ENCODE measurements at regions not wholly inside any gene's neighbourhood (a gene's known extent, or its start where the extent isn't known, plus 50 kb on each side); places are given as distances from the start of the nearest gene placed in this dataset.
A peak's percentile ranks its signal among the peaks of the same experiment; 100 is the strongest.
"Not testable (repeated sequence)": the region's sequence is repeated elsewhere in the genome, so short reads cannot be mapped to it uniquely, and the experiment has no call there.

- no peak for DNase-seq
These were observed 231.6 kb upstream of the MYLIP start for GRCh38 chr6:15897063-15897876.

DNA sequence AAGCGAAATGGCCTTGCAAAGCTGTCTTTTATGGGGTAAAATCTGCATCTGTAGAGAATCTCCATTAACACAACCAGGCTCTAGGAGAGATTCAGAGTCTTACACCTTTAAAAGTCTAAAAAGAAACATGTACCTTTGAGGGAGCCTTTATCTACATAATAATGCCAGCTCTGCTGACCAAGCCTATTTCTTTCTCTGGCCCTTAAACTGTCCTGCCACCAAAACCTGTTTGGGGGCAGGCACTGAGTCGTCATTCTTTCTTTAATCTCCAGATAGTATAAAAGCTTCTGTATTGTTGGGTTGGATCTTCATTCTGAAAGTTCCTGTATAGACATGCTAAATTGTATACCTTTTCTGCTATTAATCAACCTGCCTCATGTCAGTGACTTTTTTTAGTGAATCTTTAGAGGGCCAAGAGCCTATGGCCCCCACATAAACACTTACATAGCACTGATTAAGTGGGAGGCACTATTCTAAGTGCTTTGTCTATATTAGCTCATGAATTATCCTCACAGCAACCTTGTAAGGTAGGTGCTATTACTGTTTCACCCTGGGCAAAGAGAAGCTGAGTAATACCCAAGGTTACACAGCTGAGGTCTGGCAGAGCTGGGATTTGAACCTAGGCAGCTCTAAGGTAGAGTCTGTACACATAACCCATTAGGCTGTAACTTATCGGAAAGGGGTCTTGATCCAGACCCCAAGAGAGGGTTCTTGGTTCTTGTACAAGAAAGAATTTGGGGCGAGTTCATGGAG, 232.3 kb upstream of the DTNBP1 start:
- no peak for DNase-seq

DNA sequence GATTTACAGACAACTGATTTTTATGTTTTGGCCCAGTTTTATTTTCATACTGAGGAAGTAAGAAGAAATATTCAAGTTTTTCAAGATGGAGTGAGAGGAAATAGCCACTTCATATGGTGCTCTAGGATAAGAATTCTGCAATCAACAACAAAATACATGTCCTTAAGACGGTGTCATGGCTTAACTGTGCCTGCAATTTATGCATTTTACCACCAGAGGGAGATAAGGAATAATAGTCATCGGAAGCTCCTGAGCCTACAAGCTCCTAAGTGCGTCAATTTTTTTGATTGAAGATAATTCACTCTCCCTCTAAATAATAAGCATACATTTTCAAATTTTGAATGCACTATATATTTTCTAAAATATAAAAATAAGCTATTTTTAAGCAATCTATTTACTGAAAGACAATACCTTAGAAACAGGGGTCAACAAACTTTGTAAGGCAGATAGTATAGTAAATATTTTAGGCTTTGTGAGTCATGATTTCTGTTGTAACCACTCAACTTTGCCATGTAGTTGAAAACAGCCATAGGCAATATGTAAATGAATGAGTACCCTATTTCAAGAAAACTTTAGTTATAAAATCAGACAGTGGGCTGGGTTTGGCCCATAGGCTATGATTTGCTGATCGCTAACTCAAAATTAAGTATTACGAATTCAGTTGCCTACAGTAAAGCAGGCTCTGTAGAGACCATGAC, 230.9 kb upstream of the DTNBP1 start:
- DNase-seq, result no peak

DNA sequence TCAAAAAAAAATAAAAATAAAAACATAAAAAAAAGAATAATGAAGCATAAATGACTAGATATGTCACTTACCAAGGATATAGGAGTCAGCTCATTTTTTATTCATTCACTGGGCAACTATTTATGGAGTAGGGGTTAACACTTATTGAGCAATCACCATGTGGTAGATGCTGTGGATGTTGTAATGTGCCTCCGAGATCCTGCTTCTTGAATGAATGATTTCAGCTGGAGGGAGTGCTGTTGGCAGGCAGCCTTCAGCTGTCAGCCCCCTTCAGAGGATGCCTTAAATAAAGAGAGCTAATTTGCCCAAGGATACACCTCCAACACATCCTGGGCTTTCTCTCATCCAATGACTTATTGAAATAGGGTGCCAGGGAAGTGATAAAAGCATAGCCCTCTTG, 229.5 kb upstream of the DTNBP1 start:
- DNase-seq, result no peak

DNA sequence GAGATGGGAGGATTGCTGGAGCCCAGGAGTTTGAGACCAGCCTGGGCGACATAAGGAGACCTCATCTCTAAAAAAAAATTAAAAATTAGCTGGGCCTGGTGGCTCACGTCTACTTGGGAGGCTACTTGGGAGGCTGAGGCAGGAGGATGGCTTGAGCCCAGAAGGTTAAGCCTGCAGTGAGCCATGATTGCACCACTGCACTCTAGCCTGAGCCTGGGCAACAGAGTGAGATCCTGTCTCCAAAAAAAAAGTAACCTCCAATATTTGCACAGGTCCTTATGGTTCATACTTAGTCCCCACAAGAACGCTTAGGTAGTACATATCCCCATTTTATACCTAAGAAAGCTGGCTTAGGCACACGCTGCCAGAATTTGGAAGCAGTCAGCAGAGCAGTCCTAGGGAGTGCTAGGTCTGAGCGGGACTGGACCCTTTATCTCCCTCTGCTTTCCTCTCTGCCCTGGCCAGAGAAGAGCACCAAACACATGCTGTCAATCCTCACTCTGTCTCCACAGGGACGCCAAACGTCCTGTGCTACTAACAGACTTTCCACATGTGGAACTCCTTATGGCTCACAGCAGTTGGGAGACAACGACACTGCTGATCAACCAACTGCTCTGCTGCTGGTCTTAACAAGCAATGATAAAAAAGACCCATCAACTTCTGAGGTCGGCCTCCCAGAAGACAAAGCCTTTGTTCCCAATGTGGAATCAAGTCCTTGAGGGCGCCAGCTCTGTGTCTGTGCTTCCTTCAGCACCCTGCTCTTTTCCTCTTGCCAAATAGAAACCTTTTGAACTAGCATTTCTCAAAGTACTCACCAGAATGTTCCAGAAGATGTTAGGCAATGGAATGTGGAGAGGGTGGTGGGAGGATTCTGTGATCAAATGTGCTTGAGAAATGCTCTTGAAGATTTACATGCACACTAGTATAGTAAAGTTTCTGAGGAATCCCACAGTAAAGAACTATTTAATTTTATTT, 226.3 kb upstream of the DTNBP1 start:
- no peak for DNase-seq

DNA sequence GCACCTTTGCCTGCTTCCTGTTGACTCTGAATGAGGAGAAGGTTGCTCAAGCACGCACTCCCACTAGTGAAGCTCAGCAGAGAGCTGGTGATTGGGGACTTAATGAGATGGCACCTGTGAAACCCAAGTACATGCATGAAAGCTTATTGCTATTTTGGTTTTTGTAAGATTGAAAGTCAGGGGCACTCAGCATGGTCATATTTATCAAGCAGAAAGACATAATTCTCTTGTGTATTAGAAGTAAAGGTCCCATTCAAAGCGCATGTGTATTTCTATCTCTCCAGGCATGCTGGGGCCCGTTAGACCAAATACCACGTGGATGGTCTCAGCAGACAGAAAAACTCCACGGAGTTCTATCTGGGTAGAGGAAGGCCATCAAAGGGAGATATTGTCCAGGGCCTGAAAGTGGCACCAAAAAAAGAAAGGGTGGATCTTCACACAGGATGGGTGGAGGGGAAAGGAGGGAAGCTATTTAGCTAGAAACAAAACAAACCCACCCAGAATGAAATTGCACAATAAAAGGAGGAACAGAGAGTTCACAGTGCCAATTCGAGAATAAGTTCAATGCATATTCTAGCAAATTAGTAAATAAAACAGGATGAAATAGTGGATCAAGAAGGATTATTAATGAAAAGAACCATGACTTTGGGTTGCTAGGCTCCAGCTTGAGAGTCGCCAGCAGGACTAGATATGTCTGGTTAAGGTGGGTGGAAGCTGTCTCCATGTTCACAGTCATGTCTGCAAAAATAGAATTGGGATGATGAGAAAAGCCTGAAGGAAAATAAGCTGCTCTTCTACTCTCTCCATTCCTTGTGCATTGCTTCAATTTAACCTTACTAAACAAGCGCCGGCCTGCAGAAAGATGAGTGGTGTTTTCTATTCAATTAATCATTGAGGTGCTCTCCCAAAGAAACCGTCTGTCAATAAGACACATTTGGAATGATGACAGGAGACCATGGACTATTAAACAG, 224.9 kb upstream of the DTNBP1 start:
- no peak for DNase-seq

DNA sequence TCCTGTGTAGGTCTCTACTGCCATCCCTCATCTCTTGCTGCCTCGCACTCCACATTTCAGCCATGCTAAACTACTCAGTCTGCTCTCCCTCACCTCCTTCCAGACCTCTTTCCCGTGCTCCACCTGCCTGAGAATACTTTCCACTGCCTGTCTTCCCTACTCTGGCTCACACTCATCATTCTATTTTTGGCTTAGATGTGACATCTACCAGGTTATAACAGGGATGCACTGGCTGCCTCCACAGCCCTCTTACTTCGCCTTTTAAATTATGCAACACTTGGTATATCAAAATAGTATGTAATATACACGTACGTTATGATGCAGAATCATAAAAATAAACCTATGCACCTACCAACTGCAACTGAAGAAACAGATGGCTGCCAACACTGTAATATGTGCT, 222.8 kb upstream of the DTNBP1 start:
- no peak for DNase-seq

GRCh38 chr6:15883593-15883992, 220.8 kb upstream of the DTNBP1 start:
- not testable (repeated sequence) for DNase-seq

- no peak for DNase-seq
These were observed 220.1 kb upstream of the DTNBP1 start for GRCh38 chr6:15882915-15883314.

- no peak for DNase-seq
These were observed 219.5 kb upstream of the DTNBP1 start for GRCh38 chr6:15882345-15882744.

DNA sequence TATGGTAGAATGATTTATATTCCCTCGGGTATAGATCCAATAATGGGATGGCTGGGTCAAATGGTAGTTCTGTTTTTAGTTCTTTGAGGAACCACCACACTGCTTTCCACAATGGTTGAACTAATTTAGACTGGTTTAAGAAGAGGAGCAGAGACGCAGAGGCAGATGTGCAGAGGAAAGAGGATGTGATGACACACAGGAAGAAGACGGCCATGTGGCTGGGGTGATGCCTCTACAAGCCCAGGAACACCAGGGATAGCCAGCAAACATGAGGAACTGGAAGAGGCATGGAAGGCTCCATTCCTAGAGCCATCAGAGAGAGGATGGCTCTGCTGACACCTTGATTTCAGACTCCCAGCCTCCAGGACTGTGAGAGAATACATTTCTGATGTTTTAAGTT, 218.3 kb upstream of the DTNBP1 start:
- no peak for DNase-seq

GRCh38 chr6:15880262-15880973, 217.6 kb upstream of the DTNBP1 start:
- no peak for DNase-seq

DNA sequence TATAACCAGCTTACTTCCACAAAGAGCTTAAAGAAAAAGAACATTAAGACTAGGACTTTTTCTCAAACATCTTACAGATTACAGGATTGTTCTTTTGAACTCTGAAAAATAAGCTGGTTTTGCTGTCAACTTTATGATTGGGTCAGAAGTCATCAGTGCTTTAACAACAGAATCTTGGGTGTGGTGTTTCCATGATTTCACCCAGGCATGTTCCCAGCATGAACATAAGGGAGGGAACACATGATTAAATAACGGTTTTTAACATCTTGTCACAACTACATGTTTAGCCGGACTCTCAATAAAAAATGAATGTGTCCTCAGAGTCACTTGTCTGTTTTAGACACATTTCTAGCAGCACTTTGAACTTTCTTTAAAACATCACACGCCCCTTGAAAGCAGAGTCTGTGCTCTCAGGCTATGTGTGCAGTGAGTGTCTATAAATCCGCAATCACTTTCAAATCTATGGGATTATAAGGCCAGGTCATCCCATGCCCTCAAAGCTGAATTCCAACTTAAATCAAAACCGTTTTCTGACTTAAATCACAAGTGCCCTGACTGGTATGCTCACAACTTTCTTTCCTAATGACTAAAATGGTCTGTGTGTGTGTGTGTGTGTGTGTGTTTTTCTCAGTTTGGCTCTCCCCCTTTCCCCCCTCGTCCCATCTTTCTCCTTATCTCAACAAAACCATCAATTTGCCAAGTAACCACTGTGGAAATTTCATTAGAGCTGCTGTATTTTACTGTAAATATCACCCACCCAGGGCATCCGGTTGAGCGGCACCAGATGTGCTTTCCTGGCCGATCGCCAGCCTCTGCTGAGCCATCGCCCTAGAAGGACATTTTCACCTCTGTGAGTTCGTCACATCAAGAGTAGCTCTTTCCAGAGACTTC, 216.8 kb upstream of the DTNBP1 start:
- DNase-seq, result peak; percentile 28

DNA sequence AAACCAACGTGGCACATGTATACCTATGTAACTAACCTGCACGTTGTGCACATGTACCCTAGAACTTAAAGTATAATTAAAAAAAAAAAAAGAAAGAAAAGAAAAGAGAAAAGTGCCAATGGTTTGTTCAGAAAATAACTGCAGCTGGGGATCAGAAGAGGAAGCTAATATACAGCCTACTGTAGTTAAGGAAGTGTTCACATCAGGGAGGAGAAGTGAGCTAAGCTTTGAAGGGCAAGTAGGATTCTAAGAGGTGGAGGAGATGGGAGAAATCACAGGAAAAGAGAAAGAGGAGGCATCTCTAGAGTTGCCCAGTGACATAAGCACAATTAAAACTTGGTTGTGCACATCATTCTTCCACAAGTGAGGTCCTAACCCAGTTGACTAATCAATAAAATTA, 214.4 kb upstream of the DTNBP1 start:
- DNase-seq, result no peak

- no peak for DNase-seq
These were observed 213.6 kb upstream of the DTNBP1 start for GRCh38 chr6:15876406-15876805.

GRCh38 chr6:15875797-15876196, 213.0 kb upstream of the DTNBP1 start:
- DNase-seq, result no peak

DNA sequence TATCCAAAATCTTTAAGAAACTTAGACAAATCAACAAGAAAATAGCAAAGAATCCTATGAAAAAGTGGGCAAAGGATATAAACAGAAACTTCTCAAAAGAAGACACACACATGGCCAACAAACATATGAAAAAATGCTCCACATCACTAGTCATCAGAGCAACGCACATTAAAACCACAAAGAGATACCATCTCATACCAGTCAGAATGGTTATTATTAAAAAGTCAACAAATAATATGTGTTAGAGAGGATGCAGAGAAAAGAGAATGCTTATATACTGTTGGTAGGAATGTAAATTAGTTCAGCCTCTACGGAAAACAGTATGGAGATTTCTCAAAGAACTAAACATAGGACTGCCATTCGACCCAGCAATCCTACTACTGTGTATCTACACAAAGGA, 212.0 kb upstream of the DTNBP1 start:
- no peak for DNase-seq

DNA sequence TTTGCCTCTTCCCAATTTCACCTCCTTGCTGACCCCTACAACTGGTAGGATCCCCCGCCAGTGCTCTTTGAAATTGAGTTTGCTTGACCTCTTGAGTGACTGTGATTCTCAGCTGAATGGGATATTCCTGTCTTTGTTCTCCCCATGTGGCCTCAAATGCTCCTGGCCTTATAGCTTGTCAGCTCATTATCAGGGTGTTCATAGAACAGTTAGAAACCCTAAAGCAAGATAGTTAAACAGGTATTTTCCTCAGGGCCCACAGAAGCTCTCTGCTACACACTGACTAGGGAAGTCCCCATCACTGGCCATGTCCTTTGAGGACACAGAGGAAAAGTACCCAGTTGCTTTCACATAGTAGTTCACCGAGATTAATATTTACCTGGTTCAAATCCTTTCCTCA, 211.5 kb upstream of the DTNBP1 start:
- no peak for DNase-seq

All from activated CD4-positive, alpha-beta T cell treated with anti-CD3 and anti-CD28 coated beads, Interleukin-2, amount 50 U/mL, for 1 hour (primary cell).